Activated CD4-positive, alpha-beta T cell treated with anti-CD3 and anti-CD28 coated beads, Interleukin-2, amount 50 U/mL, for 16 hours (primary cell): ENCODE measurements at regions not wholly inside any gene's neighbourhood (a gene's known extent, or its start where the extent isn't known, plus 50 kb on each side); places are given as distances from the start of the nearest gene placed in this dataset.
"Not testable (repeated sequence)": the region's sequence is repeated elsewhere in the genome, so short reads cannot be mapped to it uniquely, and the experiment has no call there.

Experiments
- DNase-seq: peaks from one replicate; pipeline ENCODE4 v3.0.0-alpha.2; 2020

GRCh38 chr10:55224007-55224781, 423.2 kb upstream of the PCDH15 start:
- DNase-seq: no peak

- DNase-seq: no peak
Measured at GRCh38 chr10:55223352-55223751, 422.3 kb upstream of the PCDH15 start.

GRCh38 chr10:55220975-55221374, 419.9 kb upstream of the PCDH15 start:
- DNase-seq: no peak

- DNase-seq: no peak
Measured at GRCh38 chr10:55215699-55216098, 414.7 kb upstream of the PCDH15 start.

GRCh38 chr10:55214608-55215007, 413.6 kb upstream of the PCDH15 start:
- no peak for DNase-seq

- no peak for DNase-seq
Measured at GRCh38 chr10:55212051-55212450, 411.0 kb upstream of the PCDH15 start.

GRCh38 chr10:55203874-55204273, 402.8 kb upstream of the PCDH15 start:
- no peak for DNase-seq

- no peak for DNase-seq
Measured at GRCh38 chr10:55203319-55203718, 402.3 kb upstream of the PCDH15 start.

GRCh38 chr10:55200020-55200419, 399.0 kb upstream of the PCDH15 start:
- DNase-seq: no peak

GRCh38 chr10:55191236-55191860, 390.3 kb upstream of the PCDH15 start:
- DNase-seq: no peak

GRCh38 chr10:55183993-55184392, 383.0 kb upstream of the PCDH15 start:
- no peak for DNase-seq

- no peak for DNase-seq
Measured at GRCh38 chr10:55180357-55180756, 379.3 kb upstream of the PCDH15 start.

GRCh38 chr10:55174419-55174818, 373.4 kb upstream of the PCDH15 start:
- DNase-seq: no peak

- no peak for DNase-seq
Measured at GRCh38 chr10:55169493-55169892, 368.5 kb upstream of the PCDH15 start.

- DNase-seq: no peak
Measured at GRCh38 chr10:55168343-55168742, 367.3 kb upstream of the PCDH15 start.

GRCh38 chr10:55163388-55163979, 362.5 kb upstream of the PCDH15 start:
- DNase-seq: peak; percentile 0

GRCh38 chr10:55162321-55162720, 361.3 kb upstream of the PCDH15 start:
- DNase-seq: not testable (repeated sequence)

- no peak for DNase-seq
Measured at GRCh38 chr10:55160655-55161283, 359.7 kb upstream of the PCDH15 start.

GRCh38 chr10:55158633-55159032, 357.6 kb upstream of the PCDH15 start:
- DNase-seq: no peak

GRCh38 chr10:55146032-55146431, 345.0 kb upstream of the PCDH15 start:
- DNase-seq: peak; percentile 1

GRCh38 chr10:55144001-55144400, 343.0 kb upstream of the PCDH15 start:
- no peak for DNase-seq

GRCh38 chr10:55141892-55142291, 340.9 kb upstream of the PCDH15 start:
- no peak for DNase-seq

- DNase-seq: no peak
Measured at GRCh38 chr10:55137063-55137462, 336.0 kb upstream of the PCDH15 start.

GRCh38 chr10:55104738-55105137, 303.7 kb upstream of the PCDH15 start:
- no peak for DNase-seq
